Chondrocyte (in vitro differentiated cells): ENCODE measurements at regions not wholly inside any gene's neighbourhood (a gene's known extent, or its start where the extent isn't known, plus 50 kb on each side); places are given as distances from the start of the nearest gene placed in this dataset.

Source experiments
- DNase-seq: peaks from one replicate; pipeline ENCODE4 v3.0.0; 2021; ENCODE audit warnings: mixed read lengths, low spot score
- H3K27ac Mint-ChIP-seq: one replicate; pipeline ENCODE4 v1.8.0; 2021; ENCODE audit warnings: mild to moderate bottlenecking, moderate library complexity, mixed read lengths; ENCODE audit not compliant: unreplicated experiment
- H3K27me3 Mint-ChIP-seq: 2 replicates; pipeline ENCODE4 v1.8.0; 2021; ENCODE audit warnings: low read depth, mixed read lengths
- H3K36me3 Mint-ChIP-seq: 2 replicates; pipeline ENCODE4 v1.8.0; 2021; ENCODE audit warnings: low read depth, mixed read lengths
- H3K4me1 Mint-ChIP-seq: 2 replicates; pipeline ENCODE4 v1.8.0; 2021; ENCODE audit warnings: low read depth, mild to moderate bottlenecking, mixed read lengths
- H3K4me3 Mint-ChIP-seq: one replicate; pipeline ENCODE4 v1.8.0; 2021; ENCODE audit warnings: mild to moderate bottlenecking, moderate library complexity, mixed read lengths; ENCODE audit not compliant: unreplicated experiment
- H3K9me3 Mint-ChIP-seq: 2 replicates; pipeline ENCODE4 v1.8.0; 2021; ENCODE audit warnings: low read depth, mixed read lengths
- CTCF ChIP-seq: fragments of 200-600 bp; sonication (generic); IDR thresholded peaks from 2 replicates; pipeline ENCODE4 v1.5.0; 2021; ENCODE audit warnings: antibody characterized with exemption, mild to moderate bottlenecking, moderate library complexity

GRCh38 chr2:176931588-176932563 lies 280.7 kb upstream of the HNRNPA3 start:
- H3K27me3 Mint-ChIP-seq, result peaks cover 5% of the 10 kb centered on the region
- H3K4me1 Mint-ChIP-seq, result peaks cover 6% of the 10 kb centered on the region
- H3K4me3 Mint-ChIP-seq, result no peak overlapping the region
- TF ChIP-seq CTCF, result peak; percentile 23
- H3K36me3 Mint-ChIP-seq, result no peaks in the 10 kb centered on the region
- no peak for DNase-seq
- no peak overlapping the region for H3K27ac Mint-ChIP-seq
- peaks cover 7% of the 10 kb centered on the region for H3K9me3 Mint-ChIP-seq

GRCh38 chr2:176934131-176934530 lies 278.5 kb upstream of the HNRNPA3 start:
- no peaks in the 10 kb centered on the region for H3K36me3 Mint-ChIP-seq

GRCh38 chr2:176934869-176935415 lies 277.7 kb upstream of the HNRNPA3 start:
- peaks cover 6% of the 10 kb centered on the region for H3K4me1 Mint-ChIP-seq
- TF ChIP-seq CTCF, result no peak
- H3K4me3 Mint-ChIP-seq, result no peak overlapping the region
- DNase-seq, result no peak
- no peak overlapping the region for H3K27ac Mint-ChIP-seq
- peaks cover 25% of the 10 kb centered on the region for H3K27me3 Mint-ChIP-seq
- no peaks in the 10 kb centered on the region for H3K36me3 Mint-ChIP-seq
- H3K9me3 Mint-ChIP-seq, result no peaks in the 10 kb centered on the region

More at GRCh38 chr2:176934131-176934530, 278.5 kb upstream of the HNRNPA3 start:
- DNase-seq, result no peak
- H3K9me3 Mint-ChIP-seq, result peaks cover 4% of the 10 kb centered on the region
- H3K4me3 Mint-ChIP-seq, result no peak overlapping the region
- TF ChIP-seq CTCF, result no peak
- H3K27ac Mint-ChIP-seq, result no peak overlapping the region
- H3K27me3 Mint-ChIP-seq, result peaks cover 20% of the 10 kb centered on the region
- peaks cover 6% of the 10 kb centered on the region for H3K4me1 Mint-ChIP-seq

GRCh38 chr2:176935543-176936102 lies 277.0 kb upstream of the HNRNPA3 start:
- no peak overlapping the region for H3K27ac Mint-ChIP-seq
- H3K9me3 Mint-ChIP-seq, result no peaks in the 10 kb centered on the region
- no peak overlapping the region for H3K4me3 Mint-ChIP-seq
- DNase-seq, result no peak
- no peaks in the 10 kb centered on the region for H3K36me3 Mint-ChIP-seq
- TF ChIP-seq CTCF, result no peak
- peaks cover 6% of the 10 kb centered on the region for H3K4me1 Mint-ChIP-seq
- peaks cover 30% of the 10 kb centered on the region for H3K27me3 Mint-ChIP-seq

- no peaks in the 10 kb centered on the region for H3K9me3 Mint-ChIP-seq
- H3K27ac Mint-ChIP-seq, result no peak overlapping the region
- H3K27me3 Mint-ChIP-seq, result peaks cover 30% of the 10 kb centered on the region
- H3K4me1 Mint-ChIP-seq, result peaks cover 6% of the 10 kb centered on the region
- no peak for DNase-seq
- no peak overlapping the region for H3K4me3 Mint-ChIP-seq
- TF ChIP-seq CTCF, result no peak
- no peaks in the 10 kb centered on the region for H3K36me3 Mint-ChIP-seq
Measured at GRCh38 chr2:176936410-176936809, 276.2 kb upstream of the HNRNPA3 start.
